ENCODE measurements at regions not wholly inside any gene's neighbourhood (a gene's known extent, or its start where the extent isn't known, plus 50 kb on each side); places are given as distances from the start of the nearest gene placed in this dataset.

DNA sequence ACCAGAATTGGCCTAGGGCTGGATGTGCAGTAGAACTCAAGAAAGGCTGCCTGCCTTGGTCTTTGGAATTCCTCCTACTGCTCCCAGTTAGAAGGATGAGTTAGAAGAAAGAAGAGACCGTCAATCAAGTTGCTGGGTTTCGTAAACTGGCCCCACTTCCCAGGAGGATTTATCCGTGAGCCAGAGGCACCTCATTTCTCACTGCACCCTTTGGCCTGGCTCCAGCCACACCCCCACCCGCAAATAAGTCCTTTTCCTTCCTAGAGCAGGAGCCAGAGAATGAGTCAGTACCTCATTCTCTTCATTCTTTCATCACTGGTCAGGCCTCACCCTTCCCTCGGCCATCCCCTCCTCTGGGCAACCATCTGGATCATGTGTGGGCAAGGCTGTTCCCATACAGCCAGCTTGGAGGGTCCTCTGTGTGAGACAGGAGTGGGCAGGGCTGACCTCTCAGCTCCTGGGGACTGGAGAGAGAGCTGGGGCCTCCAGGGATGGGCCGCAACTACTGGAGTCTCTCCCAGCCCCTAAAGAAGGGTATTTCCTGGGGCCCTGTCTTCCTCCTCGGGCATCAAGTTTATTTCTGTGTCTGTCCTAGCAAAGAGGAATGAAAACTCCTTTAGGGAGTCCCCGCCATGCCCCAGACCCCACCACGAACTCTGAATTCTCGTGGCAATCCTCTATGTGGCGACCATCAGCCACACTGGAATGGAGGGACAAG is 87.2 kb upstream of the DUSP5 start:
- TF ChIP-seq POLR2A (IDR thresholded peaks at IDR 0.05) = peak in 1 of 3 donors; percentile 14
- TF ChIP-seq, protein P1, sequence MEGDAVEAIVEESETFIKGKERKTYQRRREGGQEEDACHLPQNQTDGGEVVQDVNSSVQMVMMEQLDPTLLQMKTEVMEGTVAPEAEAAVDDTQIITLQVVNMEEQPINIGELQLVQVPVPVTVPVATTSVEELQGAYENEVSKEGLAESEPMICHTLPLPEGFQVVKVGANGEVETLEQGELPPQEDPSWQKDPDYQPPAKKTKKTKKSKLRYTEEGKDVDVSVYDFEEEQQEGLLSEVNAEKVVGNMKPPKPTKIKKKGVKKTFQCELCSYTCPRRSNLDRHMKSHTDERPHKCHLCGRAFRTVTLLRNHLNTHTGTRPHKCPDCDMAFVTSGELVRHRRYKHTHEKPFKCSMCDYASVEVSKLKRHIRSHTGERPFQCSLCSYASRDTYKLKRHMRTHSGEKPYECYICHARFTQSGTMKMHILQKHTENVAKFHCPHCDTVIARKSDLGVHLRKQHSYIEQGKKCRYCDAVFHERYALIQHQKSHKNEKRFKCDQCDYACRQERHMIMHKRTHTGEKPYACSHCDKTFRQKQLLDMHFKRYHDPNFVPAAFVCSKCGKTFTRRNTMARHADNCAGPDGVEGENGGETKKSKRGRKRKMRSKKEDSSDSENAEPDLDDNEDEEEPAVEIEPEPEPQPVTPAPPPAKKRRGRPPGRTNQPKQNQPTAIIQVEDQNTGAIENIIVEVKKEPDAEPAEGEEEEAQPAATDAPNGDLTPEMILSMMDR (IDR thresholded peaks at IDR 0.05) = no peak
